RPMI7951 (cell line): ENCODE measurements at regions not wholly inside any gene's neighbourhood (a gene's known extent, or its start where the extent isn't known, plus 50 kb on each side); places are given as distances from the start of the nearest gene placed in this dataset.
A peak's percentile ranks its signal among the peaks of the same experiment; 100 is the strongest.
"Not testable (repeated sequence)": the region's sequence is repeated elsewhere in the genome, so short reads cannot be mapped to it uniquely, and the experiment has no call there.

Source experiments
- DNase-seq: peaks from one replicate; pipeline ENCODE4 v3.0.0-alpha.2; 2012; ENCODE audit warnings: low read depth

DNA sequence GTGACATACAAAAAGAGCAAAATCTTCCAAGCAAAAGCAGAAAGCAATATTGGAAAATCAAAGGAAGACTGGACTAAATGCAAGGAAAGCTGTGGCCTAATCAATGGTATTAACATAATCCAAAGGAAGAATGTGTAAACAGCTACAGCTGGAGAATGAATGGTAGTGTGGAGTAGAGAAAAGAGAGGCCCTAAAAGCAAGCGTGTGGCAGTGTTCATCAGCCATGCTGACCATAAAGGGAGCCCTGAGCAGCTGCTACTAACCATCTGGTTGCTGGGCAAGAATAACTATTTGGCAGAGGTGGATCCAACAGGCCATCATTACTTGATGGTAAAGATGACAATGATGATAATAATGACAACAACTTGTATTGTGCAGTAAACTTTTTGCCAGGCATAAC is 148.5 kb upstream of the BEND6 start:
- DNase-seq, result no peak

DNA sequence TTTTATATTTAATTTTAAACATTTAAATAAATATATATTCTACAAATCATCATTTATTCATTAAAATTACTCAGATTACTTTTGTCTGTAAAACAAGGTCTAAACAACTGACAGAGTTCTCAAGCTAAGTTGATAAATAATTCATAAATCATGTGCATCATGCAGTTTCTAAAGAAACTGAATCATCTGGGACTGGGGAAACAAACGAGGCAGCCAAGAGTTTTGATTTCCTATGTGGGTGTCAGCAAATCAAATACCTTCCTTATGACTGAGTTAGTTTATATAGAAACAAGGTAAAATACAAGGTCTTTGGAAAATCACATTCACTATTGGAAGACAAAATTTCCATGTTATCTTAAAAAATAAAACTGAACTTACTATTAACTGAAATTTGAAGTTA is 149.9 kb upstream of the BEND6 start:
- peak; percentile 17 for DNase-seq

GRCh38 chr6:56803594-56803993 is 151.3 kb upstream of the BEND6 start:
- peak; percentile 56 for DNase-seq

DNA sequence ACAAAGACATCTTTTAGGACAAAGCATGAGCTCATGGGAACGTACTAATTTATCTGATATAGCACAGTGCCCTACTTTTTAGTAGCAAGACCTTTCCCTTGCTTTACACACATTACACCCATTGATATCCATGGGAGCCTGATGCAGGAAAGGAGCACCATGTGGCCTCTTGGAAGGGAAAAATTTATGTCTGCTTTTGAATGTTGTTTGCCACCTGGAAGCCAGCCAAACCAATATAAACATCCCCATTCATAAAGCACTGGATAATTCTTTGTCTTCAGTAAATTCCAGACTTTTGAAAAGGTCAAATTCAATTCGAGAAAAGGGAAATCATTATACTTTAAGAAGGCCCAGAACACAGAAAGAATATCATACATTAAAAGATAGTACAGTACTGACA is 152.3 kb upstream of the BEND6 start:
- DNase-seq, result peak; percentile 76

DNA sequence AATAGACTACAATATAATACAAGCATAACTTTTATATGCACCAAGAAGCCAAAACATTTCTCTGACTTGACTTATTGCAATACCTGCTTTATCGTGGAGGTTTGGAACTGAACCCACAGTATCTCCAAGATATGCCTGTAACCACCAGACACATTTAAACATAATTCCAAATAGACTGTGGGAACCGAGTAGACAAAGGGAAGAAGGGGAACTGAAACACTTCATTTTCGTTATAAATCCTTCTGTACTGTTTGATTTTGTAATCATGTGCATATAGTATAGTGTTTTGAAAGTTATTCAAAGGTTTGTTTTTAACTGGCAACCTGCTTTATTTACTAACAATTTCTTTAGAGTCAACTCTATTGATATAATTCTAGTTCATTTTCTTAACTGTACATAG is 154.9 kb upstream of the BEND6 start:
- DNase-seq, result no peak

- peak; percentile 47 for DNase-seq
These were observed 155.5 kb upstream of the DST start for GRCh38 chr6:56798163-56798562.

DNA sequence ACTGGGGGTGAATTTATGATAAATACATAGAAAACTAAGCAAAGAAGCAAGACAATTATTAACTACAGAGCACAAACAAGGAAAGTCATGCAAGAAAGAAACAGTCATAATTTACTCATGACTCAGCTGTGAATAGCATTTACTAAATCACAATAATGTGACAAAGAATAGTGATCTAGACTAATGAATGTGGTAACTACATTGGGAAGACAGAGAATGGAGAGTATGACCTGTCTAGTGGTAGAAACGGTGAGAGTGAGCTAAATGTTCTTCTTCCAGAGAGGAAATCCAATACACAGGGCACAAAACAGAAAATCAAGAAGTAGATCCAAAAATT is 153.5 kb upstream of the DST start:
- DNase-seq, result peak; percentile 36

DNA sequence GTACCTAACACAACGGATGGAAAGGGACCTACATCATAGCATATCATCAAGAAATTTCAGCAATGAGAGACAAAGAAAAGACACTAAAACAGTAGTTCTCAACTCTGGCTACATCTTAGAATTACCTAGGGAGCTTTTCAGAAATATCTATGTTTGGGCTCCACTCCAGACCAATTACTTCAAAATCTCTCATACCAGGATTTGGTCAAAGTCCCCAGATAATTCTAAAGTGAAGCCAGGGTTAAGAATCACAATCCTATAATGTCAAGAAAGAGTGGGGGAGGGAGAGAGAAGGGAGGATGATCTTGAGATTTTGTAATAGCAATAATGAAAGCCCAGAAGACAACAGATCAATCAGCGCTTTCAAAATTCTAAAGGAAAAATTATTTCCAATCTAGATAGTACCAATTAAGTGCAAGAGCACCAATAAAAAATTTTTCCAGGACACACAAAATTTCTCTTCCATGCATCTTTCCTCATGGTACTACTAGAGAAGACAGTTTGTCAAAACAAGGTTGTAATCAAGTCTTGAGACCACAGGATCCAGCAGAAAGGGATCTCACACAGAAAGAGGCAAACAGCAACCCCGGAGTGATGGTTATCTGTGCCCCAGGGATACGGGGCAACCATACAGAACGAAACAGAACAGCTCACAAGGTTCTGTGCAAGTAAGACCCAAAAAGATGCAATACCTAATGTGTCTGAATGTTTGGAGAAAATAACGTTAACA is 152.9 kb upstream of the DST start:
- peak; percentile 17 for DNase-seq

- no peak for DNase-seq
These were observed 151.7 kb upstream of the DST start for GRCh38 chr6:56794421-56794820.

GRCh38 chr6:56793938-56794337 is 151.2 kb upstream of the DST start:
- DNase-seq, result no peak

GRCh38 chr6:56790414-56790813 is 147.7 kb upstream of the DST start:
- DNase-seq, result no peak

DNA sequence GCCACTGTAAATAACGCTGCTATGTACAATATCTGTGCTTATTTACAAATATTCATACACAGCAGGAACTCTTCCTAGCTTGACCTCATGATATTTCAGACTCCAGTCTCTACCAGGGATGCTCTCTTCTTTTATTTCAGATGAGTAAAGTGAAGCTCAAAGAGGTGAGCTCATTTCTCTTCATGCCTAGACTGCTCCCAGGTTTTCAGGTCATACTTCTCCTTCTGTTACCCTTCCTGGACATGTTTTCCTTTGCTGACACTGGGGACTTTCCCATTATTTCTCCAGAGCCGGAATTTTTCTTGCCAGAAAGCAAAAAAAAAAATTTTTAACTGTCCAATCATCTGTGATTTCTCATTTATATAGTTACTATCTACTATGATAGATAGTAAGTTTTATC is 147.2 kb upstream of the DST start:
- no peak for DNase-seq

- DNase-seq, result no peak
These were observed 146.7 kb upstream of the DST start for GRCh38 chr6:56789342-56789741.

DNA sequence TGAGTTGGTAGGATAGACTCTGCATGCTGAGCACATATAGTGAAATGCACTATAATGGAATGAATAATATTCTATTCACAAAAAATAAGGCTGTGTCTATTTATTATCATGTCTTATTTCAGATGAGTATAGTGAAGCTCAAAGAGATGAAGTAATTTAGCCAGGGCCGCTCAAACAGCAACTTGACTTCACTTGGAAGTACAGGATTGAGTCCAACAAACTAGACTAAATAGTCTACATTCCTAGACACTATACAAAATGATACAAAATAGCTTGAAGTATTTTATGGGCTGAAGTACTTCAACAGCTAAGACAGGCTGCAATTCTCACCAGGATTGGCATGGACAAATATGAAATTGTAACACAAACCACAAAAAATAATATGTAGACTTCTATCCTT is 144.5 kb upstream of the DST start:
- no peak for DNase-seq

DNA sequence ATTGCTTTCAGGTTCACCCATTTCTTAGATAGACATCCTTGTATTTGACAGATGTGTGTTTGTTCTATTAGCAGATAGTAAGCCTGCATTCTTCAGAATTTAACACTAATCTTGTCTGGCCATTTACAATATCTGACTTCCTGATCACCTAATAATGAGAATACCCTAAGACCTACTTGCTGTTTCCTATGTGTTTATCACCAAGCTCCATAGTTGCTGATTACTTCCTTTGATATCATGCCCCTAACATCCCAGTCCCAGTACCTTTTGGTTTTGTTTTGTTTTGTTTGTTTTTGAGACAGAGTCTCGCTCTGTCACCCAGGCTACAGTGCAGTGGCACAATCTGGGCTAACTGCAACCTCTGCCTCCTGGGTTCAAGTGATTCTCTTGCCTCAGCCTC is 143.6 kb upstream of the DST start:
- DNase-seq, result no peak

DNA sequence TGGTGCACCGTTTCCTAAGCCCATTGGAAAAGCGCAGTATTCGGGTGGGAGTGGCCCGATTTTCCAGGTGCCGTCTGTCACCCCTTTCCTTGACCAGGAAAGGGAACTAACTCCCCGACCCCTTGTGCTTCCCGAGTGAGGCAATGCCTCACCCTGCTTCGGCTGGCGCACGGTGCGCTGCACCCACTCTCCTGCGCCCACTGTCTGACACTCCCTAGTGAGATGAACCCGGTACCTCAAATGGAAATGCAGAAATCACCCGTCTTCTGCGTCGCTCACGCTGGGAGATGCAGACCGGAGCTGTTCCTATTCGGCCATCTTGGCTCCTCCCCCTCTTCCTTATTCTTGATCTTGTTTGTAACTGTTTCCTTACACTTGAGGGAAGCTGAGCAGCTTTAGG is 142.8 kb upstream of the DST start:
- not testable (repeated sequence) for DNase-seq

DNA sequence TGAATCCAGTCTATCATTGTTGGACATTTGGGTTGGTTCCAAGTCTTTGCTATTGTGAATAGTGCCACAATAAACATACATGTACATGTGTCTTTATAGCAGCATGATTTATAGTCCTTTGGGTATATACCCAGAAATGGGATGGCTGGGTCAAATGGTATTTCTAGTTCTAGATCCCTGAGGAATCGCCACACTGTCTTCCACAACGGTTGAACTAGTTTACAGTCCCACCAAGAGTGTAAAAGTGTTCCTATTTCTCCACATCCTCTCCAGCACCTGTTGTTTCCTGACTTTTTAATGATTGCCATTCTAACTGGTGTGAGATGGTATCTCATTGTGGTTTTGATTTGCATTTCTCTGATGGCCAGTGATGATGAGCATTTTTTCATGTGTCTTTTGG is 137.4 kb upstream of the DST start:
- not testable (repeated sequence) for DNase-seq

GRCh38 chr6:56778503-56778902 is 135.8 kb upstream of the DST start:
- not testable (repeated sequence) for DNase-seq

- no peak for DNase-seq
These were observed 132.9 kb upstream of the DST start for GRCh38 chr6:56775498-56776166.

GRCh38 chr6:56772737-56773184 is 130.1 kb upstream of the DST start:
- DNase-seq, result peak; percentile 54

DNA sequence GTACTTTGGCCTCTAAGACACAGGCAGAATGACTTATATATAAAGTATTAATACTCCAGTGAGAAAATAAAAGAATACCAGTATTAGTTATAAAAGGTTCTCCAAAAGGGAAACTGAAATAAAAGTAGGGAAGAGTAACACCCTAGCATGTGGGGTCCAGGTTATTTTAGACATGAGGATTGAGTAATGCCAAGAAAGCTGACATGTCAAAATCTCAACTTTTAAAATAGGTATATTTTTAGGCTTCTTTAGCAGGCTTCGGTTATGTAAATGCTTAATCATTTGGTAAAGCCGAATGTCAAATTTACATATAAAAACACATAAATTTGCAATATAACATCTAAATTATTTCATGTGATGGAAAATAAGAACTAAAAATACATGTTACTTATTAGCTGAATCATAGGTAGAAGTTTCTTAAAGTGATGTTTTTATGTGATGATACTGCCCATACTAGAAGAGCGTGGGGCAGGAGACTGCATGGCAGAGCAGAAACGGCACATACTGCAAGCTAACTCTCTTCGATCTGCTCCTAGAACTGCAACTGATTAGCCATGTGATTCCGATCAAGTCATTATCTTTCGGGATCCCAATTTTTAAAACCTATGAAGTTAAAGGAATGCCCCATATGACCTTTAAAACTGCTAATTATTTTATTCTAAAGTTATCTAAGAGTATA is 129.4 kb upstream of the DST start:
- DNase-seq, result no peak

- DNase-seq, result no peak
These were observed 128.5 kb upstream of the DST start for GRCh38 chr6:56771189-56771588.

DNA sequence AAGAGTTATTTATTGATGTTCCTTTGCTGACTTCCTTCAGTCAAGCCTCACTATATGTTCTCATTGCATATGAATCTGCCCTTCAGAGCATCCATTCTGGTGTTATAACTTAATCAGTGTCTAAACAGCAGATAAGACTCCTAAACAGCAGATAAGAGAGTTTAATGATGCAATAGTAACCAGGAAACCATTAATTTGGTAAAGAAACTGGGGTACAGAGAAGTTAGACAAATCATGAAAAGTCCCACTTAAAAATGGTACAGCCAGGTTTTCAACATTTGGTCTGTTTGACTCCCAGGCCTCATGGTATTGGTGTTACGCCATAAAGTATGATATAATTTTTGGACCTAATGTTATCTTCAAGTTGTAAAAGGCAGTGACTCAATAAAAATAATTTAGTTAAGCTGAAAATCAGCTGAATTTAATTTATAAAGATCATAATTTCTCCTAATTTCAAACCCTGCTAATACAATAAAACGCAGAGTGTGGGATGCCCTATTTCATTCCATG is 127.4 kb upstream of the DST start:
- no peak for DNase-seq
